Pancreas (tissue), 10 donors: ENCODE measurements at regions not wholly inside any gene's neighbourhood (a gene's known extent, or its start where the extent isn't known, plus 50 kb on each side); places are given as distances from the start of the nearest gene placed in this dataset.

Experiments used
- ATAC-seq, 4 donors: fragments of 200-7000 bp; cut with Tn5 transposase; one replicate each; pipeline versions ENCODE4 v1.8.0 to v1.9.1; 2020; ENCODE audit warnings: mild to moderate bottlenecking in 4 of 4, moderate library complexity in 4 of 4
- DNase-seq, 6 donors: peaks; one replicate each; pipeline ENCODE4 v3.0.0-alpha.2; 2020
- FAIRE-seq: peaks from 2 replicates; lab custom pipeline; 2012; peaks lifted over from hg19 to GRCh38; lab: Jason Lieb, UNC
- H3K27ac ChIP-seq, 4 donors: fragments of 200-600 bp; sonication (generic); 1 replicate in 3 of 4; 2 replicates in 1 of 4; pipeline versions ENCODE4 v1.5.0 to v1.8.0; 2020
- H3K27me3 ChIP-seq, 4 donors: fragments of 200-600 bp; one replicate each; pipeline ENCODE4 v1.8.0; 2021
- H3K36me3 ChIP-seq, 3 donors: fragments of 200-600 bp; sonication (generic) in 1 of 3; one replicate each; pipeline versions ENCODE4 v1.5.0 to v1.8.0; 2020 to 2021
- H3K4me1 ChIP-seq, 3 donors: fragments of 200-600 bp; one replicate each; pipeline ENCODE4 v1.8.0; 2021
- H3K4me3 ChIP-seq, 4 donors: fragments of 200-600 bp; sonication (generic) in 2 of 4; one replicate each; pipeline versions ENCODE4 v1.5.0 to v1.8.0; 2020 to 2021
- H3K9me3 ChIP-seq, 4 donors: fragments of 200-600 bp; one replicate each; pipeline ENCODE4 v1.8.0; 2021
- CTCF ChIP-seq, 4 donors: fragments of 200-600 bp; sonication (generic) in 3 of 4; IDR thresholded peaks; one replicate each; pipeline versions ENCODE4 v1.5.0 to v1.8.0; 2021; ENCODE audit warnings: antibody characterized with exemption in 4 of 4
- WGBS, 2 donors: extraction: QIAGEN DNeasy Blood & Tissue Kit; methylation state at CpG; one replicate each; pipeline ENCODE4 v1.1.7; 2013; 5-methylcytosine and 5-hydroxymethylcytosine counted together
- intact Hi-C, 3 donors: fragments of 100-400 bp; cut with DNase I; formaldehyde crosslinking; loops; one replicate each; pipeline versions ENCODE4 v1.11.1 to v1.14.2; 2022
- donor health status: healthy with polysubstance abuse.
- donor health status: DM: no; HTN: no; CAD: no; lungs with moderate emphysema.
- donor health status: DM: no; HTN: no; CAD: no.
- donor health status: control.
- donor health status: control.
- donor health status: Bipolar disorder and iron deficiency.
- donor health status: DM: yes; HTN: yes; CAD: no.
- donor health status: DM: no; HTN: no; CAD: no.
- donor health status: DM: no; HTN: no; CAD: no.
- donor health status: DM: yes; HTN: yes; CAD: no.

GRCh38 chr20:56689318-56689717 is 60.2 kb downstream of the TFAP2C start:
- whole genome bisulfite sequencing, 2 donors: 48% methylated on average over 7 of the region's 7 CpGs
- Histone ChIP-seq H3K4me3 (no peak overlapping the region), H3K36me3 (no peaks in the 10 kb centered on the region), H3K27me3 (peaks cover 0 to 8% (median 0%) of the 10 kb centered on the region in 4 donors), H3K27ac (no peak overlapping the region), H3K9me3 (no peaks in the 10 kb centered on the region), H3K4me1 (no peaks in the 10 kb centered on the region)
- no peak for FAIRE-seq
- intact Hi-C loops: no loop called here
- ATAC-seq: peak in 2 of 4 donors; percentile 39 to 72
- no peak for DNase-seq
- no peak for TF ChIP-seq CTCF (IDR thresholded peaks at IDR 0.05)

- no peak for TF ChIP-seq CTCF (IDR thresholded peaks at IDR 0.05)
- ATAC-seq (peak in 1 of 4 donors; percentile 34), FAIRE-seq (no peak), DNase-seq (no peak)
- Histone ChIP-seq H3K36me3 (no peaks in the 10 kb centered on the region), H3K27me3 (peaks cover 0 to 8% (median 0%) of the 10 kb centered on the region in 4 donors), H3K27ac (no peak overlapping the region), H3K9me3 (no peaks in the 10 kb centered on the region), H3K4me3 (no peak overlapping the region), H3K4me1 (no peaks in the 10 kb centered on the region)
- 51 to 52% methylated on average over 8 of the region's 8 CpGs for WGBS, 2 donors
- intact Hi-C loops: no loop called here
Observed at GRCh38 chr20:56689852-56690485, 60.9 kb downstream of the TFAP2C start.

GRCh38 chr20:56690531-56691175 is 61.5 kb downstream of the TFAP2C start:
- peak in 1 of 4 donors; percentile 26 for ATAC-seq
- no peaks in the 10 kb centered on the region for H3K4me1 ChIP-seq
- peaks cover 0 to 8% (median 0%) of the 10 kb centered on the region in 4 donors for H3K27me3 ChIP-seq
- H3K27ac ChIP-seq: no peak overlapping the region
- intact Hi-C loops: no loop called here
- no peak for TF ChIP-seq CTCF (IDR thresholded peaks at IDR 0.05)
- H3K9me3 ChIP-seq: no peaks in the 10 kb centered on the region
- H3K4me3 ChIP-seq: no peak overlapping the region
- no peaks in the 10 kb centered on the region for H3K36me3 ChIP-seq
- no peak for DNase-seq
- FAIRE-seq: no peak
- WGBS, 2 donors: 30 to 33% methylated on average over 11 of the region's 11 CpGs

DNA sequence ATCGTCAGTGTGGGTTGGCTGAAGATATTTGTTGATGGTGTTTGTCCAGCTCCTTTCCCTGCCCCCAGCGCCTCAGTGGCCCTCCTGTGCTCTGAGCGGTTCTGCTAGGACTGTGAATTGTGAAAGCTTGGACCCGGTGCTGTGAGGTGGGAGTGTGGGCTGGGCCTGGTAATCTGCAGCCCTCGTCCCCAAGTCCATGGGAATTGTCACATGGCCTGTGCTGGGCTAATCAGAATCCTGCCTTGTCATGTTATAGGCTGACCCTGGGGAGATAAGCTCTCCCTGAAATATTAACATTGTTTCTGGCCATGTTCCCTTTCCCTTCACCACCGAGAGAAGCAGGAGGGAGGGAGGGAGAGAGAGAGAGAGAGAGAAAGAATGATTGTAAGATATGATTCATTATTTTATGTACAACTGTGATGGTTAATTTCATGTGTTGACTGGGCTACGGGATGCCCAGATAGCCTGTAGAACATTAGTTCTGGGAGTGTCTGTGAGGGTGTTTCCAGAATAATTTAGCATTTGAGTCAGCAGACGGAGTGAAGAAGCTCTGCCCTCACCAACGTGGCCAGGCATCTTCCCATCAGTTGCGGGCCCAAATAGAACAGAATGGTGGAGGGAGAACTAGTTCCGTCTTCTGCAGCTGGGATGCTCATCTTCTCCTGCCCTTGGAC is 62.4 kb downstream of the TFAP2C start:
- no peak overlapping the region for H3K27ac ChIP-seq
- WGBS, 2 donors: 35 to 45% methylated on average over 10 to 11 of the region's 11 CpGs
- H3K9me3 ChIP-seq: no peaks in the 10 kb centered on the region
- TF ChIP-seq CTCF (IDR thresholded peaks at IDR 0.05): no peak
- intact Hi-C loops: no loop called here
- FAIRE-seq (no peak), ATAC-seq (peak in 1 of 4 donors; percentile 87), DNase-seq (peak in 1 of 6 donors; percentile 17)
- H3K4me1 ChIP-seq: no peaks in the 10 kb centered on the region
- H3K36me3 ChIP-seq: no peaks in the 10 kb centered on the region
- no peak overlapping the region for H3K4me3 ChIP-seq
- peaks cover 0 to 8% (median 0%) of the 10 kb centered on the region in 4 donors for H3K27me3 ChIP-seq
